PC-9 (cell line): ENCODE measurements at regions not wholly inside any gene's neighbourhood (a gene's known extent, or its start where the extent isn't known, plus 50 kb on each side); places are given as distances from the start of the nearest gene placed in this dataset.

Experiments
- EZH2 ChIP-seq: fragments of 200-600 bp; sonication (generic); IDR thresholded peaks from 2 replicates; pipeline ENCODE4 v1.8.0; 2017; ENCODE audit warnings: antibody characterized with exemption, low read depth
- TF ChIP-seq, protein P1 (sequence below): fragments of 200-600 bp; sonication (generic); conservative IDR thresholded peaks from 2 replicates; pipeline ENCODE4 v1.6.1; 2017; ENCODE audit warnings: mixed run types, antibody characterized with exemption, mild to moderate bottlenecking, moderate library complexity

DNA sequence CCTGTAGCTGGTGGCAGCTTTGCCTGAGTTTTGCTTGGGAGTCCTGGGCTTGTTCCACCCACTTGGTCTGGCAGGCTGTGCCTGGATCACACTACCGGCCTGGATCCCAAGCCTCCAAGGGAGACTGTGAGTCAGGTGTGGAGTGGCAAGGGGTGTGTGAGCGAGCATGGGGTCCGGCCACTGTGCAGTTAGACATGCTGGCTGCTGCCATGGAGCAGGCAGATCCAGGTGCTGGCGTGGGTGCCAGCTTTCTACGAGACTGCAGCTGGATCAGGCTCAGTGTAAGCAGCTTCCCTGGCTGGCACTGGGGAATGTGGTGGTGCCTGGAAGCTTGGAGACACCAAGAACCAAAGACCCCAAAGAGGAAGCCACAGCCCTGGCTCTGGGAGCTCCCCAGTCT, 102.0 kb upstream of the BNIP2 start:
- TF ChIP-seq, protein P1, sequence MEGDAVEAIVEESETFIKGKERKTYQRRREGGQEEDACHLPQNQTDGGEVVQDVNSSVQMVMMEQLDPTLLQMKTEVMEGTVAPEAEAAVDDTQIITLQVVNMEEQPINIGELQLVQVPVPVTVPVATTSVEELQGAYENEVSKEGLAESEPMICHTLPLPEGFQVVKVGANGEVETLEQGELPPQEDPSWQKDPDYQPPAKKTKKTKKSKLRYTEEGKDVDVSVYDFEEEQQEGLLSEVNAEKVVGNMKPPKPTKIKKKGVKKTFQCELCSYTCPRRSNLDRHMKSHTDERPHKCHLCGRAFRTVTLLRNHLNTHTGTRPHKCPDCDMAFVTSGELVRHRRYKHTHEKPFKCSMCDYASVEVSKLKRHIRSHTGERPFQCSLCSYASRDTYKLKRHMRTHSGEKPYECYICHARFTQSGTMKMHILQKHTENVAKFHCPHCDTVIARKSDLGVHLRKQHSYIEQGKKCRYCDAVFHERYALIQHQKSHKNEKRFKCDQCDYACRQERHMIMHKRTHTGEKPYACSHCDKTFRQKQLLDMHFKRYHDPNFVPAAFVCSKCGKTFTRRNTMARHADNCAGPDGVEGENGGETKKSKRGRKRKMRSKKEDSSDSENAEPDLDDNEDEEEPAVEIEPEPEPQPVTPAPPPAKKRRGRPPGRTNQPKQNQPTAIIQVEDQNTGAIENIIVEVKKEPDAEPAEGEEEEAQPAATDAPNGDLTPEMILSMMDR, result no peak
- TF ChIP-seq EZH2, result no peak
